Transverse colon (tissue), 4 donors: ENCODE measurements at regions not wholly inside any gene's neighbourhood (a gene's known extent, or its start where the extent isn't known, plus 50 kb on each side); places are given as distances from the start of the nearest gene placed in this dataset.

Source experiments
- DNase-seq: peaks from one replicate; pipeline ENCODE4 v3.0.0-alpha.2; 2019
- H3K27ac ChIP-seq, 4 donors: fragments of 200-600 bp; sonication (generic); 2 replicates each; pipeline ENCODE4 v1.5.1; 2016 to 2018; ENCODE audit warnings: inconsistent platforms in 4 of 4
- H3K27me3 ChIP-seq: fragments of 200-600 bp; sonication (generic); 2 replicates; pipeline ENCODE4 v1.5.1; 2017; ENCODE audit warnings: inconsistent platforms
- H3K36me3 ChIP-seq, 4 donors: fragments of 200-600 bp; sonication (generic); 2 replicates each; pipeline ENCODE4 v1.5.1; 2017 to 2019; ENCODE audit warnings: inconsistent platforms in 4 of 4
- H3K4me1 ChIP-seq, 4 donors: fragments of 200-600 bp; sonication (generic); 2 replicates each; pipeline ENCODE4 v1.5.1; 2017 to 2020; ENCODE audit warnings: inconsistent platforms in 4 of 4
- H3K4me3 ChIP-seq, 4 donors: fragments of 200-600 bp; sonication (generic); 1 replicate in 1 of 4; 2 replicates in 3 of 4; pipeline versions ENCODE4 v1.5.1 to v1.6.1; 2017 to 2019; ENCODE audit warnings: inconsistent platforms in 4 of 4
- H3K9me3 ChIP-seq, 2 donors: fragments of 200-600 bp; sonication (generic); 2 replicates each; pipeline ENCODE4 v1.5.1; 2017 to 2019; ENCODE audit warnings: inconsistent platforms in 2 of 2
- EP300 ChIP-seq: sonication (generic); formaldehyde crosslinking; IDR thresholded peaks from one replicate; pipeline ENCODE4 v1.6.1; 2017; ENCODE audit warnings: antibody characterized with exemption, low read depth
- POLR2A ChIP-seq: fragments of 450-650 bp; IDR thresholded peaks from one replicate; pipeline ENCODE4 v1.6.1; 2016; ENCODE audit warnings: antibody characterized with exemption, mild to moderate bottlenecking, moderate library complexity
- POLR2AphosphoS5 ChIP-seq, 3 donors: sonication (generic); formaldehyde crosslinking; IDR thresholded peaks; one replicate each; pipeline ENCODE4 v1.6.1; 2016; ENCODE audit warnings: antibody characterized with exemption in 3 of 3
- WGBS, 2 donors: methylation state at CpG; one replicate each; pipeline ENCODE4 v1.1.5; 2018; ENCODE audit warnings: low coverage in 1 of 2; 5-methylcytosine and 5-hydroxymethylcytosine counted together
- in situ Hi-C, 4 donors: fragments of 200-750 bp; cut with MboI; loops; one replicate each; pipeline versions ENCODE4 v1.15.0 to v1.15.1; 2017; ENCODE audit warnings: low sequenced_read_pairs in 3 of 4, low pct_ligation_motif_present in 1 of 4, low pct_unique_long_range_greater_than_20kb in 1 of 4
- intact Hi-C: fragments of 100-400 bp; cut with DNase I; formaldehyde crosslinking; loops from one replicate; pipeline ENCODE4 v1.15.1; 2023; ENCODE audit warnings: low total_unique reads
- TF ChIP-seq, protein P1 (sequence below), 5 experiments: fragments of 200-600 bp in 3 of 5; fragments of 450-650 bp in 2 of 5; sonication (generic) in 3 of 5; IDR thresholded peaks; 1 replicate in 2 of 5; 2 replicates in 3 of 5; pipeline ENCODE4 v1.5.1; 2016 to 2017; ENCODE audit warnings: antibody characterized with exemption in 5 of 5, inconsistent platforms in 3 of 5, mild to moderate bottlenecking in 2 of 5, moderate library complexity in 1 of 5

DNA sequence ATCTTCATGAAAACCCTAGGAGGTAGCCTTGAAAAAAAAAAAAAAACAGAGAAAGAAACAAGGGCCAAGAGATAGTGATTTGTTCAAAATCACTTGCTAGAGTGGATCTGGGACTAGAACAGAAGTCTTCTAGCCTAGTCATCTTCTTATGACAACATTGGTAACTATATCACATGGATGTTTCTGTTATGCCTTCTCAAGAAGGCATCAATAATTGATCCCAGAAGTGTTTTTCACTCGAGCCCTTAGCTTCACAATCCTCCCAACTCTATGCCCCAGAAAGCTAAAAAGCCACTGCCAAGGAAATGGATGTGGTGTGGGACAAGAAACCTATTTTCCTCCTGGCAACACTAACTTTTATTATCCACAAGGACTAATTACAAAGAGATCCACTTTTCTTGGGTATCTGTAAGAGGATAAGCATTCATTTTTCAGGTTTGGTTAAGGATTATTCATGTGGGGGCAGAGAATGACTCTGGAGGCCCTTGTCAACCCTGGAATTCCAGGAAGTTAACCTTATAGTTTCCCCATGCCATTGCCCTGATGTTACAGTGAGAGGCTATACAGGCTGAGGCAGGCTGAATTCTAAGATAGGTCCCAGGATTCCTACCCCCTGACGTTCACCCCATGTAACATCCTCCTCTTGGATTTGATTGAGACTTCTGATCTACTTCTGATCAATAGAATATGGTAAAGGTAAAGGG is 67.7 kb upstream of the CPM start:
- in situ Hi-C loops: no loop called here
- Histone ChIP-seq H3K4me3 (no peak overlapping the region), H3K4me1 (peaks cover 11 to 30% (median 20%) of the 10 kb centered on the region in 4 donors), H3K9me3 (no peaks in the 10 kb centered on the region), H3K27me3 (no peaks in the 10 kb centered on the region), H3K27ac (no peak overlapping the region), H3K36me3 (no peaks in the 10 kb centered on the region)
- DNase-seq: no peak
- TF ChIP-seq, protein P1, sequence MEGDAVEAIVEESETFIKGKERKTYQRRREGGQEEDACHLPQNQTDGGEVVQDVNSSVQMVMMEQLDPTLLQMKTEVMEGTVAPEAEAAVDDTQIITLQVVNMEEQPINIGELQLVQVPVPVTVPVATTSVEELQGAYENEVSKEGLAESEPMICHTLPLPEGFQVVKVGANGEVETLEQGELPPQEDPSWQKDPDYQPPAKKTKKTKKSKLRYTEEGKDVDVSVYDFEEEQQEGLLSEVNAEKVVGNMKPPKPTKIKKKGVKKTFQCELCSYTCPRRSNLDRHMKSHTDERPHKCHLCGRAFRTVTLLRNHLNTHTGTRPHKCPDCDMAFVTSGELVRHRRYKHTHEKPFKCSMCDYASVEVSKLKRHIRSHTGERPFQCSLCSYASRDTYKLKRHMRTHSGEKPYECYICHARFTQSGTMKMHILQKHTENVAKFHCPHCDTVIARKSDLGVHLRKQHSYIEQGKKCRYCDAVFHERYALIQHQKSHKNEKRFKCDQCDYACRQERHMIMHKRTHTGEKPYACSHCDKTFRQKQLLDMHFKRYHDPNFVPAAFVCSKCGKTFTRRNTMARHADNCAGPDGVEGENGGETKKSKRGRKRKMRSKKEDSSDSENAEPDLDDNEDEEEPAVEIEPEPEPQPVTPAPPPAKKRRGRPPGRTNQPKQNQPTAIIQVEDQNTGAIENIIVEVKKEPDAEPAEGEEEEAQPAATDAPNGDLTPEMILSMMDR (IDR thresholded peaks at IDR 0.05): no peak
- no peak for TF ChIP-seq POLR2A
- TF ChIP-seq EP300: no peak
- no peak for TF ChIP-seq POLR2AphosphoS5 (IDR thresholded peaks at IDR 0.05)
- intact Hi-C loops: no loop called here
- 77 to 80% methylated on average over 1 to 2 of the region's 2 CpGs for WGBS, 2 donors

DNA sequence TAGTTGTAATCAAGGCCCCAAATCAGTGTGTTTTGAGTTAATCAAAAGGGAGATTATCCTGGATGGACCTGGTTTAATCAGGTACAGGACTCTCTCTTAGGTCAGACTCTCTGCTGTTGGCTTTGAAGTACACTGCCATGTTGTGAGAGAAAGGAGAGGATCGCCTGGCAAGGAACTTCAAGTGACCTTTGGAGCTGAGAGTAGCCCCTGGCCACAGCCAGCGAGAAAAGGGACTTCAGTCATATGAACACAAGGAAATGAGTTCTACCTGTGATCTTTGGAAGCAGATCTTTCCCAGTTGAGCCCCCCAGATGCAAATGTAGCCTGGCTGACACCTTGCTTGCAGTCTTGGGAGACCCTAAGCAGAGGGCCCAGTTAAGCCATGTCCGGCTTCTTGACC is 68.3 kb upstream of the CPM start:
- in situ Hi-C loops (no loop called here), intact Hi-C loops (no loop called here)
- Histone ChIP-seq H3K27me3 (no peaks in the 10 kb centered on the region), H3K4me1 (peaks cover 14 to 36% (median 23%) of the 10 kb centered on the region in 4 donors), H3K36me3 (no peaks in the 10 kb centered on the region), H3K4me3 (no peak overlapping the region), H3K27ac (no peak overlapping the region), H3K9me3 (no peaks in the 10 kb centered on the region)
- no peak for DNase-seq
- TF ChIP-seq EP300 (no peak), POLR2AphosphoS5 (IDR thresholded peaks at IDR 0.05) (no peak), POLR2A (no peak)
- TF ChIP-seq, protein P1 (IDR thresholded peaks at IDR 0.05): no peak
- WGBS, 2 donors: 89 to 100% methylated on average over 1 to 3 of the region's 3 CpGs

DNA sequence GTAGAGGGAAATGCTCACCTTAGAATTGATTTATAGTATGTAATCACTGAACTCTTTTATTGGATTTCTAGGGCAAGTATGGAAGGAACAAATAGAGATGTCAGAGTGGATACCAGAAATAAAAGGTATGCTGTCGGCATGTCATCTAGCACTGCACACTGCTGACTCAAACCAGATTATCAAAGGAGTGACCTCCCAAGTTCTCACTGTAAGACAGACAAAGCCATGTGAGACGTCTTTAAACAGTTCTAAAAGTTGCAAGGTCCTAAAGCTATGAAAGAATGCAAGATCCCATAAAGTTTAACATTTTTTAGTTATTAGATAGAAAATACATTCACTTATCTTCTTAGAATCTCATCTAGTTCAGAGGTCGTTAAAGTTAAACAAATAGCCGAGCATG is 70.0 kb upstream of the CPM start:
- Histone ChIP-seq H3K36me3 (no peaks in the 10 kb centered on the region), H3K9me3 (no peaks in the 10 kb centered on the region), H3K27me3 (no peaks in the 10 kb centered on the region), H3K4me3 (no peak overlapping the region), H3K4me1 (peaks cover 31 to 53% (median 40%) of the 10 kb centered on the region in 4 donors), H3K27ac (peak overlapping the region in 3 of 4 donors; percentile 73 to 77 (median 73))
- TF ChIP-seq, protein P1 (IDR thresholded peaks at IDR 0.05): no peak
- peak in 1 of 3 donors; percentile 10 for TF ChIP-seq POLR2AphosphoS5 (IDR thresholded peaks at IDR 0.05)
- intact Hi-C loops: no loop called here
- DNase-seq: no peak
- 50 to 53% methylated on average over 4 of the region's 4 CpGs for WGBS, 2 donors
- in situ Hi-C loops: no loop called here

DNA sequence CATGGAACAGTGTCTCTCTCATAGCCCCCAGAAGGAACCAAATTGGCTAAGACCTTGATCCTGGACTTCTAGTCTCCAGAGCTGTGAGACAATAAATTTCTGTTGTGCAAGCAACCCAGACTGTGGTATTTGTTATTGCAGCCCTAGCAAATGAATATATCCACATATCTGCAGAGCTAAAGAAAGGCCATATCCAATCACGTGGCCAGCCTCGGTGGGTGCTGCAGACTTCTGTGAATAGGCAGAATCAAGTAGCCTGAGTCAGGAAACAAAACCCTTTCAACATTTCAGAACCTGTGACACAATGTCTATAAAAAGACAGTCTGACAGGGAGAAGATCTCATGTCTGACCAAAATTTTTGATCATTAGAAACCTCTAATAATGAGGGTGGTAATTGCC is 71.0 kb upstream of the CPM start:
- no peaks in the 10 kb centered on the region for H3K36me3 ChIP-seq

More for the DNA sequence above, 71.0 kb upstream of the CPM start:
- Histone ChIP-seq H3K4me3 (no peak overlapping the region), H3K4me1 (peaks cover 34 to 59% (median 43%) of the 10 kb centered on the region in 4 donors), H3K27me3 (no peaks in the 10 kb centered on the region), H3K27ac (peak overlapping the region in 3 of 4 donors; percentile 73 to 77 (median 73)), H3K9me3 (no peaks in the 10 kb centered on the region)
- TF ChIP-seq EP300: no peak
- TF ChIP-seq, protein P1 (IDR thresholded peaks at IDR 0.05): no peak
- no peak for TF ChIP-seq POLR2AphosphoS5 (IDR thresholded peaks at IDR 0.05)
- no peak for TF ChIP-seq POLR2A
- WGBS, 2 donors: 75% methylated on average over 2 of the region's 2 CpGs; no CpG with 5 or more reads in 1 of the 2 donors
- intact Hi-C loops (no loop called here), in situ Hi-C loops (no loop called here)
- no peak for DNase-seq
